IMR-90 (cell line): ENCODE measurements at regions not wholly inside any gene's neighbourhood (a gene's known extent, or its start where the extent isn't known, plus 50 kb on each side); places are given as distances from the start of the nearest gene placed in this dataset.

Experiments
- ATAC-seq: fragments of 200-7000 bp; cut with Tn5 transposase; 2 replicates; pipeline ENCODE4 v1.9.1; 2020; ENCODE audit warnings: low read depth, mild to moderate bottlenecking, moderate library complexity
- BruUV-seq: library from RNA; stranded (reverse); fragments of 400-500 nt; replicated peaks from 2 replicates; lab custom pipeline; 2021; lab: Mats Ljungman, UMichigan
- CTCF ChIA-PET: fragments of 300-600 bp; formaldehyde crosslinking; extraction: SDS; loops from one replicate; lab custom pipeline; 2021; ENCODE audit warnings: antibody characterized with exemption; lab: Yijun Ruan, JAX
- POLR2A ChIA-PET: fragments of 300-600 bp; sonication (Branson Sonifier 250); formaldehyde crosslinking; loops from one replicate; lab custom pipeline; 2022; ENCODE audit warnings: antibody characterized with exemption; ENCODE audit not compliant: unreplicated experiment; lab: Charles Lee
- DNase-seq: peaks from one replicate; pipeline ENCODE4 v3.0.0; 2013
- H2AFZ ChIP-seq: replicated peaks from 2 replicates; pipeline ENCODE3; 2013; ENCODE audit warnings: low read length, mild to moderate bottlenecking; ENCODE audit not compliant: poor library complexity
- H2AK5ac ChIP-seq: 2 replicates; pipeline ENCODE4 v1.6.1; 2013; ENCODE audit warnings: low read depth, low read length, inconsistent platforms
- H2AK9ac ChIP-seq: replicated peaks from 2 replicates; pipeline ENCODE3; 2013; ENCODE audit warnings: mild to moderate bottlenecking, low read depth, low read length, moderate library complexity; ENCODE audit not compliant: poor library complexity
- H2BK120ac ChIP-seq: 2 replicates; pipeline ENCODE4 v1.6.1; 2013; ENCODE audit warnings: low read depth, low read length, inconsistent platforms
- H2BK15ac ChIP-seq: 3 replicates; pipeline ENCODE4 v1.6.1; 2013; ENCODE audit warnings: low read depth, low read length, inconsistent platforms
- H2BK20ac ChIP-seq: 2 replicates; pipeline ENCODE4 v1.6.1; 2013; ENCODE audit warnings: low read depth, mild to moderate bottlenecking, inconsistent platforms, low read length, moderate library complexity
- H2BK5ac ChIP-seq: 2 replicates; pipeline ENCODE4 v1.6.1; 2013; ENCODE audit warnings: mild to moderate bottlenecking, low read depth, low read length, inconsistent platforms; ENCODE audit not compliant: poor library complexity, severe bottlenecking
- H3K14ac ChIP-seq: replicated peaks from 2 replicates; pipeline ENCODE4 v1.6.1; 2013; ENCODE audit warnings: low read depth, low read length, inconsistent platforms
- H3K18ac ChIP-seq: 2 replicates; pipeline ENCODE4 v1.6.1; 2013; ENCODE audit warnings: low read depth, low read length, control low read depth
- H3K23ac ChIP-seq: 2 replicates; pipeline ENCODE4 v1.6.1; 2013; ENCODE audit warnings: low read depth, low read length, inconsistent platforms
- H3K27ac ChIP-seq: 2 replicates; pipeline ENCODE4 v1.5.1; 2013; ENCODE audit warnings: mild to moderate bottlenecking, control low read depth, low read length; ENCODE audit not compliant: insufficient read depth
- H3K27me3 ChIP-seq: 2 replicates; pipeline ENCODE4 v1.6.1; 2013; ENCODE audit warnings: low read length; ENCODE audit not compliant: control insufficient read depth, insufficient read depth
- H3K36me3 ChIP-seq: 2 replicates; pipeline ENCODE4 v1.6.1; 2013; ENCODE audit warnings: low read length, mixed read lengths; ENCODE audit not compliant: control insufficient read depth, insufficient read depth
- H3K4ac ChIP-seq: 2 replicates; pipeline ENCODE4 v1.6.1; 2013; ENCODE audit warnings: low read depth, low read length, inconsistent platforms
- H3K4me1 ChIP-seq: 2 replicates; pipeline ENCODE4 v1.6.1; 2013; ENCODE audit warnings: low read length, mixed read lengths; ENCODE audit not compliant: control insufficient read depth, insufficient read depth
- H3K4me2 ChIP-seq: 2 replicates; pipeline ENCODE4 v1.6.1; 2013; ENCODE audit warnings: low read depth, mild to moderate bottlenecking, control low read depth, low read length, moderate library complexity
- H3K4me3 ChIP-seq: 2 replicates; pipeline ENCODE4 v1.5.1; 2013; ENCODE audit warnings: low read depth, mild to moderate bottlenecking, control low read depth, low read length, moderate library complexity; ENCODE audit not compliant: insufficient read depth
- H3K56ac ChIP-seq: 2 replicates; pipeline ENCODE4 v1.6.1; 2013; ENCODE audit warnings: low read length, inconsistent platforms; ENCODE audit not compliant: insufficient read depth; ENCODE audit errors: extremely low read depth
- H3K79me1 ChIP-seq, 2 experiments: 2 replicates each; pipeline ENCODE4 v1.6.1; 2013; ENCODE audit warnings: low read length in 2 of 2, inconsistent platforms in 1 of 2, low read depth in 1 of 2
- H3K9ac ChIP-seq: 2 replicates; pipeline ENCODE4 v1.6.1; 2013; ENCODE audit warnings: low read depth, low read length, control low read depth
- H3K9me1 ChIP-seq: 2 replicates; pipeline ENCODE4 v1.6.1; 2013; ENCODE audit warnings: low read length, inconsistent platforms; ENCODE audit not compliant: insufficient read depth
- H3K9me3 ChIP-seq: 2 replicates; pipeline ENCODE4 v1.6.1; 2013; ENCODE audit warnings: low read length; ENCODE audit not compliant: control insufficient read depth, insufficient read depth
- H4K20me1 ChIP-seq: 2 replicates; pipeline ENCODE4 v1.6.1; 2013; ENCODE audit warnings: low read length, inconsistent platforms; ENCODE audit not compliant: insufficient read depth
- H4K5ac ChIP-seq: 2 replicates; pipeline ENCODE4 v1.6.1; 2013; ENCODE audit warnings: mild to moderate bottlenecking, low read depth, low read length, control low read depth
- H4K8ac ChIP-seq, 2 experiments: 2 replicates each; pipeline ENCODE4 v1.6.1; 2013; ENCODE audit warnings: low read depth in 2 of 2, low read length in 2 of 2, control low read depth in 1 of 2, inconsistent platforms in 1 of 2
- H4K91ac ChIP-seq: 2 replicates; pipeline ENCODE4 v1.6.1; 2013; ENCODE audit warnings: low read depth, low read length, inconsistent platforms; ENCODE audit not compliant: insufficient read depth
- MAFK ChIP-seq: IDR thresholded peaks from 2 replicates; pipeline ENCODE4 v1.6.1; 2012; ENCODE audit warnings: low read depth, low read length, improper control_type of control experiment
- POLR2A ChIP-seq: IDR thresholded peaks from 2 replicates; pipeline ENCODE4 v1.6.1; 2012; ENCODE audit warnings: mild to moderate bottlenecking, low read depth, low read length
- RFX5 ChIP-seq: IDR thresholded peaks from 2 replicates; pipeline ENCODE4 v1.8.0; 2012; ENCODE audit warnings: low read depth, mild to moderate bottlenecking, low read length, moderate library complexity
- WGBS, 2 experiments: methylation state at CpG; one replicate each; pipeline versions ENCODE4 v1.1.5 to v1.1.7; 2013; ENCODE audit warnings: missing lambda C conversion rate in 2 of 2; ENCODE audit not compliant: insufficient read length in 1 of 2; ENCODE audit errors: extremely low coverage in 2 of 2; 5-methylcytosine and 5-hydroxymethylcytosine counted together
- dilution Hi-C: fragments of 300-500 bp; cut with HindIII; formaldehyde crosslinking; loops from one replicate; pipeline ENCODE4 v1.14.3; 2018; ENCODE audit warnings: low sequenced_read_pairs; ENCODE audit not compliant: unreplicated experiment
- in situ Hi-C: fragments of 300-500 bp; cut with MboI; formaldehyde crosslinking; loops from 3 replicates; pipeline ENCODE4 v1.14.3; 2019; ENCODE audit warnings: low sequenced_read_pairs, inconsistent platforms, mixed read lengths
- intact Hi-C: fragments of 100-400 bp; cut with micrococcal nuclease; formaldehyde crosslinking; loops from 2 replicates; pipeline ENCODE4 v1.10.0; 2022
- TF ChIP-seq, protein P1 (sequence below): fragments of 150-350 bp; IDR thresholded peaks from 2 replicates; pipeline ENCODE4 v1.6.1; 2016; ENCODE audit warnings: low read depth, mild to moderate bottlenecking, low read length, moderate library complexity, borderline replicate concordance

DNA sequence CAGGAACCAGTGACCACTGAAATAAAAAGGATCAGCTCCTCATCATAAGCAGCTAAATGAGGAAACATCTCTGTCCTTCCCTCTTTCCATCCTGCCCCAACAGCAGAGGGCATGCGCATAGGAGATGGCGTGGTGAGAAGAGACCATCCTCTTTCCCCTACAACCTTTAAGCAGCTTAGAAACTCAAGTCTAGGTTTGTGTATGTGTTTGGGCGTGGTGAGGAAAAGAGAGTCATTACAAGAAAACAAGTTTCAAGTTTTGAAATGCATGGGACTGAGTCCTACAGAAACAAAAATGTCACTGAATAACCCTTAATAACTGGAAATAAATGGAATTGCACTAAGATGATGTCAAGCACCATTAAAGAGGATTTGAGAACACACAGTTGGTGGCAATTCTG, 96.4 kb upstream of the IL12B start:
- Histone ChIP-seq H3K4me2 (no peak overlapping the region), H4K8ac (no peak overlapping the region), H3K14ac (no peak overlapping the region), H3K4ac (no peak overlapping the region), H2AK5ac (no peak overlapping the region), H2BK5ac (no peak overlapping the region), H2AK9ac (no peak overlapping the region), H2BK120ac (no peak overlapping the region), H3K79me1 (no peaks in the 10 kb centered on the region), H2BK20ac (no peak overlapping the region), H4K91ac (no peak overlapping the region), H3K18ac (no peak overlapping the region), H4K5ac (no peak overlapping the region), H4K20me1 (no peaks in the 10 kb centered on the region), H3K4me3 (no peak overlapping the region), H3K9me3 (no peaks in the 10 kb centered on the region), H2BK15ac (no peak overlapping the region), H2AFZ (no peak overlapping the region), H3K27me3 (peaks cover 21% of the 10 kb centered on the region), H3K27ac (no peak overlapping the region), H3K4me1 (no peaks in the 10 kb centered on the region), H3K9ac (no peak overlapping the region), H3K23ac (no peak overlapping the region), H3K9me1 (peaks cover 4% of the 10 kb centered on the region; the same call in 1 of the 2 replicates), H3K56ac (no peak overlapping the region), H3K36me3 (no peaks in the 10 kb centered on the region)
- in situ Hi-C loops (loop anchor here (25.0 kb wide), 1 partner anchor 911 kb away; no protein-coding TSS in a partner anchor), intact Hi-C loops (loop anchor here (5.0 kb wide), 1 partner anchor 139 kb away; no protein-coding TSS in a partner anchor), dilution Hi-C loops (no loop called here)
- POLR2A ChIA-PET = no interaction called here
- TF ChIP-seq POLR2A = no peak
- no peak for TF ChIP-seq MAFK
- no peak for TF ChIP-seq RFX5
- TF ChIP-seq, protein P1, sequence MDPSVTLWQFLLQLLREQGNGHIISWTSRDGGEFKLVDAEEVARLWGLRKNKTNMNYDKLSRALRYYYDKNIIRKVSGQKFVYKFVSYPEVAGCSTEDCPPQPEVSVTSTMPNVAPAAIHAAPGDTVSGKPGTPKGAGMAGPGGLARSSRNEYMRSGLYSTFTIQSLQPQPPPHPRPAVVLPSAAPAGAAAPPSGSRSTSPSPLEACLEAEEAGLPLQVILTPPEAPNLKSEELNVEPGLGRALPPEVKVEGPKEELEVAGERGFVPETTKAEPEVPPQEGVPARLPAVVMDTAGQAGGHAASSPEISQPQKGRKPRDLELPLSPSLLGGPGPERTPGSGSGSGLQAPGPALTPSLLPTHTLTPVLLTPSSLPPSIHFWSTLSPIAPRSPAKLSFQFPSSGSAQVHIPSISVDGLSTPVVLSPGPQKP = no peak
- no peak for DNase-seq
- CTCF ChIA-PET = no interaction called here
- no CpG with 5 or more reads among the region's 3 CpGs for WGBS, 2 experiments
- no TSS peak for BruUV-seq
- ATAC-seq = no peak
